Pancreas (tissue), 10 donors: ENCODE measurements at regions not wholly inside any gene's neighbourhood (a gene's known extent, or its start where the extent isn't known, plus 50 kb on each side); places are given as distances from the start of the nearest gene placed in this dataset.

Experiments used
- ATAC-seq, 4 donors: fragments of 200-7000 bp; cut with Tn5 transposase; one replicate each; pipeline versions ENCODE4 v1.8.0 to v1.9.1; 2020; ENCODE audit warnings: mild to moderate bottlenecking in 4 of 4, moderate library complexity in 4 of 4
- DNase-seq, 6 donors: peaks; one replicate each; pipeline ENCODE4 v3.0.0-alpha.2; 2020
- FAIRE-seq: peaks from 2 replicates; lab custom pipeline; 2012; peaks lifted over from hg19 to GRCh38; lab: Jason Lieb, UNC
- H3K27ac ChIP-seq, 4 donors: fragments of 200-600 bp; sonication (generic); 1 replicate in 3 of 4; 2 replicates in 1 of 4; pipeline versions ENCODE4 v1.5.0 to v1.8.0; 2020
- H3K27me3 ChIP-seq, 4 donors: fragments of 200-600 bp; one replicate each; pipeline ENCODE4 v1.8.0; 2021
- H3K36me3 ChIP-seq, 3 donors: fragments of 200-600 bp; sonication (generic) in 1 of 3; one replicate each; pipeline versions ENCODE4 v1.5.0 to v1.8.0; 2020 to 2021
- H3K4me1 ChIP-seq, 3 donors: fragments of 200-600 bp; one replicate each; pipeline ENCODE4 v1.8.0; 2021
- H3K4me3 ChIP-seq, 4 donors: fragments of 200-600 bp; sonication (generic) in 2 of 4; one replicate each; pipeline versions ENCODE4 v1.5.0 to v1.8.0; 2020 to 2021
- H3K9me3 ChIP-seq, 4 donors: fragments of 200-600 bp; one replicate each; pipeline ENCODE4 v1.8.0; 2021
- CTCF ChIP-seq, 4 donors: fragments of 200-600 bp; sonication (generic) in 3 of 4; IDR thresholded peaks; one replicate each; pipeline versions ENCODE4 v1.5.0 to v1.8.0; 2021; ENCODE audit warnings: antibody characterized with exemption in 4 of 4
- WGBS, 2 donors: extraction: QIAGEN DNeasy Blood & Tissue Kit; methylation state at CpG; one replicate each; pipeline ENCODE4 v1.1.7; 2013; 5-methylcytosine and 5-hydroxymethylcytosine counted together
- intact Hi-C, 3 donors: fragments of 100-400 bp; cut with DNase I; formaldehyde crosslinking; loops; one replicate each; pipeline versions ENCODE4 v1.11.1 to v1.14.2; 2022
- donor health status: healthy with polysubstance abuse.
- donor health status: DM: no; HTN: no; CAD: no; lungs with moderate emphysema.
- donor health status: DM: no; HTN: no; CAD: no.
- donor health status: control.
- donor health status: control.
- donor health status: Bipolar disorder and iron deficiency.
- donor health status: DM: yes; HTN: yes; CAD: no.
- donor health status: DM: no; HTN: no; CAD: no.
- donor health status: DM: no; HTN: no; CAD: no.
- donor health status: DM: yes; HTN: yes; CAD: no.

- ATAC-seq: no peak
Measured at GRCh38 chr18:65622436-65622835, 128.4 kb upstream of the CDH7 start.

GRCh38 chr18:65620076-65620696 lies 130.6 kb upstream of the CDH7 start:
- TF ChIP-seq CTCF (IDR thresholded peaks at IDR 0.05): no peak
- H3K27me3 ChIP-seq: no peaks in the 10 kb centered on the region
- ATAC-seq (no peak), FAIRE-seq (no peak), DNase-seq (peak in 1 of 6 donors; percentile 23)
- intact Hi-C loops: no loop called here
- no peaks in the 10 kb centered on the region for H3K9me3 ChIP-seq
- no peak overlapping the region for H3K4me3 ChIP-seq
- no peak overlapping the region for H3K27ac ChIP-seq
- no peaks in the 10 kb centered on the region for H3K4me1 ChIP-seq
- 73 to 83% methylated on average over 9 of the region's 9 CpGs for WGBS, 2 donors
- no peaks in the 10 kb centered on the region for H3K36me3 ChIP-seq

More at GRCh38 chr18:65622436-65622835, 128.4 kb upstream of the CDH7 start:
- H3K27me3 ChIP-seq: no peaks in the 10 kb centered on the region
- no peaks in the 10 kb centered on the region for H3K9me3 ChIP-seq
- intact Hi-C loops: no loop called here
- H3K27ac ChIP-seq: no peak overlapping the region
- no peak overlapping the region for H3K4me3 ChIP-seq
- 29 to 33% methylated on average over 4 of the region's 4 CpGs for WGBS, 2 donors
- TF ChIP-seq CTCF (IDR thresholded peaks at IDR 0.05): no peak
- DNase-seq (no peak), FAIRE-seq (no peak)
- H3K4me1 ChIP-seq: no peaks in the 10 kb centered on the region
- no peaks in the 10 kb centered on the region for H3K36me3 ChIP-seq

- Histone ChIP-seq H3K9me3 (no peaks in the 10 kb centered on the region), H3K36me3 (no peaks in the 10 kb centered on the region), H3K4me1 (no peaks in the 10 kb centered on the region), H3K4me3 (no peak overlapping the region), H3K27ac (no peak overlapping the region), H3K27me3 (no peaks in the 10 kb centered on the region)
- ATAC-seq (no peak), FAIRE-seq (no peak), DNase-seq (no peak)
- 41 to 47% methylated on average over 3 of the region's 3 CpGs for WGBS, 2 donors
- TF ChIP-seq CTCF (IDR thresholded peaks at IDR 0.05): no peak
- intact Hi-C loops: no loop called here
Measured at GRCh38 chr18:65610939-65611338, 139.9 kb upstream of the CDH7 start.

- H3K9me3 ChIP-seq: no peaks in the 10 kb centered on the region
- ATAC-seq: no peak
- intact Hi-C loops: no loop called here
- no peak for DNase-seq
- H3K4me3 ChIP-seq: no peak overlapping the region
- H3K36me3 ChIP-seq: no peaks in the 10 kb centered on the region
- WGBS, 2 donors: 51 to 53% methylated on average over 1 of the region's 1 CpG
- no peaks in the 10 kb centered on the region for H3K27me3 ChIP-seq
- H3K4me1 ChIP-seq: no peaks in the 10 kb centered on the region
- H3K27ac ChIP-seq: no peak overlapping the region
- no peak for TF ChIP-seq CTCF (IDR thresholded peaks at IDR 0.05)
- no peak for FAIRE-seq
Measured at GRCh38 chr18:65608471-65608870, 142.3 kb upstream of the CDH7 start.

GRCh38 chr18:65607161-65607560 lies 143.7 kb upstream of the CDH7 start:
- Histone ChIP-seq H3K36me3 (no peaks in the 10 kb centered on the region), H3K27me3 (no peaks in the 10 kb centered on the region), H3K27ac (no peak overlapping the region), H3K4me1 (no peaks in the 10 kb centered on the region), H3K9me3 (no peaks in the 10 kb centered on the region), H3K4me3 (no peak overlapping the region)
- DNase-seq: no peak
- WGBS, 2 donors: 77 to 88% methylated on average over 3 of the region's 3 CpGs
- TF ChIP-seq CTCF (IDR thresholded peaks at IDR 0.05): no peak
- no peak for FAIRE-seq
- no peak for ATAC-seq
- intact Hi-C loops: no loop called here
